Transverse colon (tissue), 4 donors: ENCODE measurements at regions not wholly inside any gene's neighbourhood (a gene's known extent, or its start where the extent isn't known, plus 50 kb on each side); places are given as distances from the start of the nearest gene placed in this dataset.

ENCODE experiments used
- EP300 ChIP-seq: sonication (generic); formaldehyde crosslinking; IDR thresholded peaks from one replicate; pipeline ENCODE4 v1.6.1; 2017; ENCODE audit warnings: antibody characterized with exemption, low read depth
- POLR2AphosphoS5 ChIP-seq, 3 donors: sonication (generic); formaldehyde crosslinking; IDR thresholded peaks; one replicate each; pipeline ENCODE4 v1.6.1; 2016; ENCODE audit warnings: antibody characterized with exemption in 3 of 3
- TF ChIP-seq, protein P1 (sequence below), 5 experiments: fragments of 200-600 bp in 3 of 5; fragments of 450-650 bp in 2 of 5; sonication (generic) in 3 of 5; IDR thresholded peaks; 1 replicate in 2 of 5; 2 replicates in 3 of 5; pipeline ENCODE4 v1.5.1; 2016 to 2017; ENCODE audit warnings: antibody characterized with exemption in 5 of 5, inconsistent platforms in 3 of 5, mild to moderate bottlenecking in 2 of 5, moderate library complexity in 1 of 5

DNA sequence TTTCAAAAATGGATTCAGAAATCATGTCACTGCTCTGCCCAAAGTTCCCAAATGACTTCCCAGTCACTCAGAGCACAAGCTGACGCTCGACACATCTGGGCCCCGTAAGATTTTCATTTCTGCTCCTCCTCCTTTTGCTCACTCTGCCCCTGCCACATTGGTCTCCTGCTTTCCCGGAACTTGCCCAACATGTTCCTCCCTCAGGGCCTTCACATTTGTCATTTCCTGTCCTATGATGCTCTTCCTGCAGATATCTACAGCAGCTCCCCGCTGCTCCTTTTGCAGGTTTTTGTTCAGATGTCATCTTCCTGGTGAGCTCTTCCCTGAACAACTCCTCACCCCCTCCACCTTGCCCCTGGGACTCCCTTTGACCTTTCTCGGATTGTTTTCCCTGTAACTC, 58.5 kb upstream of the IVNS1ABP start:
- TF ChIP-seq, protein P1, sequence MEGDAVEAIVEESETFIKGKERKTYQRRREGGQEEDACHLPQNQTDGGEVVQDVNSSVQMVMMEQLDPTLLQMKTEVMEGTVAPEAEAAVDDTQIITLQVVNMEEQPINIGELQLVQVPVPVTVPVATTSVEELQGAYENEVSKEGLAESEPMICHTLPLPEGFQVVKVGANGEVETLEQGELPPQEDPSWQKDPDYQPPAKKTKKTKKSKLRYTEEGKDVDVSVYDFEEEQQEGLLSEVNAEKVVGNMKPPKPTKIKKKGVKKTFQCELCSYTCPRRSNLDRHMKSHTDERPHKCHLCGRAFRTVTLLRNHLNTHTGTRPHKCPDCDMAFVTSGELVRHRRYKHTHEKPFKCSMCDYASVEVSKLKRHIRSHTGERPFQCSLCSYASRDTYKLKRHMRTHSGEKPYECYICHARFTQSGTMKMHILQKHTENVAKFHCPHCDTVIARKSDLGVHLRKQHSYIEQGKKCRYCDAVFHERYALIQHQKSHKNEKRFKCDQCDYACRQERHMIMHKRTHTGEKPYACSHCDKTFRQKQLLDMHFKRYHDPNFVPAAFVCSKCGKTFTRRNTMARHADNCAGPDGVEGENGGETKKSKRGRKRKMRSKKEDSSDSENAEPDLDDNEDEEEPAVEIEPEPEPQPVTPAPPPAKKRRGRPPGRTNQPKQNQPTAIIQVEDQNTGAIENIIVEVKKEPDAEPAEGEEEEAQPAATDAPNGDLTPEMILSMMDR (IDR thresholded peaks at IDR 0.05): no peak
- TF ChIP-seq POLR2AphosphoS5 (IDR thresholded peaks at IDR 0.05): no peak
- no peak for TF ChIP-seq EP300
